ENCODE measurements at regions not wholly inside any gene's neighbourhood (a gene's known extent, or its start where the extent isn't known, plus 50 kb on each side); places are given as distances from the start of the nearest gene placed in this dataset.

GRCh38 chr14:58870961-58871360, 233.2 kb downstream of the DACT1 start:
- no peaks in the 10 kb centered on the region for H3K36me3 Mint-ChIP-seq (ENCODE audit: insufficient read depth in 1 of 3, low read depth in 3 of 3)
- no peak overlapping the region for H2BK5ac ChIP-seq (ENCODE audit: insufficient read length, low read length)
- H3K23me2 ChIP-seq (ENCODE audit: insufficient read length, low read depth, low read length, poor library complexity, severe bottlenecking) = no peaks in the 10 kb centered on the region
- H3K27ac ChIP-seq (ENCODE audit: insufficient read length, low read depth, low read length) = no peak overlapping the region
- no peaks in the 10 kb centered on the region for H3K4me1 Mint-ChIP-seq
- H3K4ac ChIP-seq (ENCODE audit: low read depth, low read length) = no peak overlapping the region
- no peak overlapping the region for H2AFZ ChIP-seq (ENCODE audit: low read length)
- H4K8ac ChIP-seq (replicated peaks; ENCODE audit: insufficient read length, low read depth, low read length) = no peak overlapping the region
- no peaks in the 10 kb centered on the region for H3K79me2 ChIP-seq (ENCODE audit: insufficient read depth, low read length)
- no peaks in the 10 kb centered on the region for H3K27me3 ChIP-seq (ENCODE audit: insufficient read depth, low read length)
- no peak overlapping the region for H3K18ac ChIP-seq (ENCODE audit: insufficient read length, low read depth, low read length)
- H3K23ac ChIP-seq (ENCODE audit: insufficient read length, low read depth, low read length) = no peak overlapping the region
- H3K4me2 ChIP-seq (ENCODE audit: insufficient read depth, insufficient read length, low read length) = no peak overlapping the region
- no peak overlapping the region for H3K9ac ChIP-seq (ENCODE audit: extremely low read depth, insufficient read length, low read length)
- no peak overlapping the region for H3K4me3 Mint-ChIP-seq
- H3K9me3 ChIP-seq (ENCODE audit: control insufficient read depth, low read depth, low read length) = no peaks in the 10 kb centered on the region
- no peak overlapping the region for H3K14ac ChIP-seq (ENCODE audit: insufficient read depth, low read length)
- no peak overlapping the region for H3K27ac Mint-ChIP-seq
- no peak for TF ChIP-seq CTCF (conservative IDR thresholded peaks at IDR 0.05)
- H4K5ac ChIP-seq (ENCODE audit: insufficient read length, low read depth, low read length) = no peak overlapping the region
- H2AK5ac ChIP-seq (ENCODE audit: insufficient read length, low read length) = no peak overlapping the region
- no peaks in the 10 kb centered on the region for H4K20me1 ChIP-seq (ENCODE audit: control insufficient read depth, insufficient read depth, insufficient read length)
- no peak overlapping the region for H2BK20ac ChIP-seq (ENCODE audit: low read depth, low read length, poor library complexity, severe bottlenecking)
- H3K79me1 ChIP-seq (ENCODE audit: insufficient read depth, low read depth, low read length, poor library complexity, severe bottlenecking) = no peaks in the 10 kb centered on the region
- no peak overlapping the region for H2BK12ac ChIP-seq (ENCODE audit: insufficient read length, low read depth, low read length)
- no peak overlapping the region for H4K91ac ChIP-seq (ENCODE audit: insufficient read length, low read depth, low read length)
- H2BK120ac ChIP-seq (ENCODE audit: low read depth, low read length, poor library complexity, severe bottlenecking) = no peak overlapping the region
- no CpG with 5 or more reads among the region's 4 CpGs for WGBS (ENCODE audit: extremely low coverage, insufficient read length, low lambda C conversion rate)
- no peaks in the 10 kb centered on the region for H3K9me3 Mint-ChIP-seq
- DNase-seq = no peak
- H3K27me3 Mint-ChIP-seq (ENCODE audit: low read depth) = no peaks in the 10 kb centered on the region
- H2BK15ac ChIP-seq (ENCODE audit: low read depth, low read length) = no peak overlapping the region
- no peak overlapping the region for H3T11ph ChIP-seq (ENCODE audit: low read length)
- H3K56ac ChIP-seq (ENCODE audit: insufficient read length, low read depth, low read length) = no peak overlapping the region
- no peaks in the 10 kb centered on the region for H3K4me1 ChIP-seq (ENCODE audit: insufficient read depth, low read length)
